ENCODE measurements at regions not wholly inside any gene's neighbourhood (a gene's known extent, or its start where the extent isn't known, plus 50 kb on each side); places are given as distances from the start of the nearest gene placed in this dataset.

DNA sequence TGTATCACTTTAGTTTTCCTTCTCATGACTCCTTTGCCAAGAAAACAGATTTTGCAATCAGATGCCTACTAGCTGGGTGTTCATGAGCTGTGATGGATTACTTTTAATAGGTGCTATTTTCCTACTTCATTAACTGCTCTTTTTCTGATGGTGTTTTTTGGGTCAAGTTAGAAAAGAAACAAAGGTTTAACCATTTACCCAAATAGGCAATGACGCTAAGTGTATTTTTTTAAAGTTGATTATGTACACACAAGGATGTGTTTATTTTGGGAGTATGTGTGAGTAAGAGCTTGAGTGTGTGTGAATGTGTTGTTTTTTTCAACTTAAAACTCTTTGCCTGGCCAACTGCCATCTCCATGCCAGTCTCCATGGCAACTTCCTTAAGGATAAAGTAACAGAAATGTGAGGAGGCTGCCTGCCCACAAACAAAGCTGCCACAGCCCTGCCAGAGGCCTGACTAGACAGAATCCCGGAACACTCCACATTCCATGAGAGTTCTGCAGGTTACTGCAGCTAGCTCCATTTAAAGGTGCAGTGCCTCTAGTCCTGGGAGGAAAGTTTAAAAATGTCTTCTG, 215.6 kb upstream of the RBMS3 start:
- TF ChIP-seq ZFX (IDR thresholded peaks at IDR 0.05): no peak
- TF ChIP-seq, protein P1, sequence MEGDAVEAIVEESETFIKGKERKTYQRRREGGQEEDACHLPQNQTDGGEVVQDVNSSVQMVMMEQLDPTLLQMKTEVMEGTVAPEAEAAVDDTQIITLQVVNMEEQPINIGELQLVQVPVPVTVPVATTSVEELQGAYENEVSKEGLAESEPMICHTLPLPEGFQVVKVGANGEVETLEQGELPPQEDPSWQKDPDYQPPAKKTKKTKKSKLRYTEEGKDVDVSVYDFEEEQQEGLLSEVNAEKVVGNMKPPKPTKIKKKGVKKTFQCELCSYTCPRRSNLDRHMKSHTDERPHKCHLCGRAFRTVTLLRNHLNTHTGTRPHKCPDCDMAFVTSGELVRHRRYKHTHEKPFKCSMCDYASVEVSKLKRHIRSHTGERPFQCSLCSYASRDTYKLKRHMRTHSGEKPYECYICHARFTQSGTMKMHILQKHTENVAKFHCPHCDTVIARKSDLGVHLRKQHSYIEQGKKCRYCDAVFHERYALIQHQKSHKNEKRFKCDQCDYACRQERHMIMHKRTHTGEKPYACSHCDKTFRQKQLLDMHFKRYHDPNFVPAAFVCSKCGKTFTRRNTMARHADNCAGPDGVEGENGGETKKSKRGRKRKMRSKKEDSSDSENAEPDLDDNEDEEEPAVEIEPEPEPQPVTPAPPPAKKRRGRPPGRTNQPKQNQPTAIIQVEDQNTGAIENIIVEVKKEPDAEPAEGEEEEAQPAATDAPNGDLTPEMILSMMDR (conservative IDR thresholded peaks at IDR 0.05): no peak
- no peak overlapping the region for H3K27ac ChIP-seq

DNA sequence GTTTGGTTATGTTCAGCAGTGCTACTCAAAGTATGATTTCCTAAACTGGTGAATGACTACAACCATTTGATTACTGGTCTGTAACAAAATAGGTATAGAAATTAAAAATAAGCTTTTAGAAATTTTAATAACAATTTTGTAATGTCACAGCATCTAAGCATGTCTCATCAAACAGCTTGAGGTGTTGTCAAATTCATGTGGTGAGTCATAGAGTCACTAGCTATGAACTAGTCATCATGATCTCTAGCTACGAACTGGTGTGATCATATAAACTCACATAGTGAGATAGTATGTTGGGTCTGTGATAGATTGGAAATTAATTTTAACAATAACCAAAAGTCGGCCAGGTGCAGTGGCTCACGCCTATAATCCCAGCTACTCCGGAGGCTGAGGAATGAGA, 213.9 kb upstream of the RBMS3 start:
- H3K27ac ChIP-seq: no peak overlapping the region

GRCh38 chr3:29070959-29071634, 209.8 kb upstream of the RBMS3 start:
- H3K27ac ChIP-seq: no peak overlapping the region
- TF ChIP-seq, protein P1 (conservative IDR thresholded peaks at IDR 0.05): no peak
- no peak for TF ChIP-seq ZFX (IDR thresholded peaks at IDR 0.05)

More for the DNA sequence above, 213.9 kb upstream of the RBMS3 start:
- TF ChIP-seq ZFX (IDR thresholded peaks at IDR 0.05): no peak
- TF ChIP-seq, protein P1 (conservative IDR thresholded peaks at IDR 0.05): no peak

- TF ChIP-seq ZFX (IDR thresholded peaks at IDR 0.05): no peak
- TF ChIP-seq, protein P1 (conservative IDR thresholded peaks at IDR 0.05): no peak
- no peak overlapping the region for H3K27ac ChIP-seq
Measured at GRCh38 chr3:29072611-29073010, 208.3 kb upstream of the RBMS3 start.

DNA sequence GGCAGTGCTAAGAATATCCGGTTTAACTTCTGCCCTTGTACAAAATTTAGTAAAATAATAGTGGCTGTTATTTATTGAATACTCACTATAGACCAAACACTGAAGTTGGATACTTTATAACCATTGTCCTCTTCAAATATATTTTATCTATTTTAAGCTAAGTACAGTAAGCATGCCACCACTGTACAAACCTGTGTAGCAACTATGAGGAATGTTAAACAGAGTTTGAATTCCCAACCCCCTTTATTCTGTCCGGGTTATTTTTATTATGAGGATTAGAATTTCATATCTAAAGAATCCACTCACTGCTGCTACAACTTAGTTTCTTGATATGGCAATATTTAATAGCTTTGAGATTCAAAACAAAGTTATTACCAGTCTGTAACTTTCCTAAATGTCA, 203.5 kb upstream of the RBMS3 start:
- no peak for TF ChIP-seq ZFX (IDR thresholded peaks at IDR 0.05)
- TF ChIP-seq, protein P1 (conservative IDR thresholded peaks at IDR 0.05): no peak
- no peak overlapping the region for H3K27ac ChIP-seq

DNA sequence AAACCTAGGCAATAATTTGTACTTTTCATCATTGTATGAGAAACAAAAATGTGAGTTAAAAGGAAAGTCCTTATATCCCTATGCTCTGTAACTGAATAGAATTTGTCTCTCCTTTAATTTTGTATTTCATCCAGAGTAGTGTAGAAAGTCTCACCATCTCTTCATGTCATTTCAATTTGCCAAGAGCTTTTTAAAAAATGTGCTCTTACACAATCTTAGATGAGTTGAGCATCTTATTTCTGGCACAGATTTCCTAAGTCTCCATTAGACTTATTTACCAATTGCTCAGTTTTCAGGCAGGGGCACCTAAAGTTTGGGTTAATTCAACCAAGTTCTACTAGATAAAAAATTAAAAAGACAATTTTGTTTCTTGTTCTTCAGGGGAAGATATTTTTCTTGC, 201.5 kb upstream of the RBMS3 start:
- no peak for TF ChIP-seq ZFX (IDR thresholded peaks at IDR 0.05)
- TF ChIP-seq, protein P1 (conservative IDR thresholded peaks at IDR 0.05): no peak
- no peak overlapping the region for H3K27ac ChIP-seq

GRCh38 chr3:29080967-29081366, 199.9 kb upstream of the RBMS3 start:
- H3K27ac ChIP-seq: no peak overlapping the region
- TF ChIP-seq ZFX (IDR thresholded peaks at IDR 0.05): no peak
- TF ChIP-seq, protein P1 (conservative IDR thresholded peaks at IDR 0.05): no peak
